Upper lobe of right lung (tissue), 1 donor: ENCODE measurements at regions not wholly inside any gene's neighbourhood (a gene's known extent, or its start where the extent isn't known, plus 50 kb on each side); places are given as distances from the start of the nearest gene placed in this dataset.

Experiments used
- ATAC-seq: fragments of 200-7000 bp; cut with Tn5 transposase; one replicate; pipeline ENCODE4 v1.9.1; 2020; ENCODE audit warnings: mild to moderate bottlenecking, moderate library complexity
- DNase-seq: peaks from one replicate; pipeline ENCODE4 v3.0.0-alpha.2; 2020
- H3K27ac ChIP-seq: fragments of 200-600 bp; one replicate; pipeline ENCODE4 v1.8.0; 2022
- H3K27me3 ChIP-seq: fragments of 200-600 bp; one replicate; pipeline ENCODE4 v1.8.0; 2022; ENCODE audit warnings: mild to moderate bottlenecking
- H3K36me3 ChIP-seq: fragments of 200-600 bp; one replicate; pipeline ENCODE4 v1.8.0; 2022
- H3K4me1 ChIP-seq: fragments of 200-600 bp; one replicate; pipeline ENCODE4 v1.8.0; 2022
- H3K4me3 ChIP-seq: fragments of 200-600 bp; one replicate; pipeline ENCODE4 v1.8.0; 2022; ENCODE audit warnings: mild to moderate bottlenecking
- H3K9me3 ChIP-seq: fragments of 200-600 bp; one replicate; pipeline ENCODE4 v1.8.0; 2022
- intact Hi-C: fragments of 100-400 bp; cut with DNase I; formaldehyde crosslinking; loops from one replicate; pipeline ENCODE4 v1.11.0; 2022
- TF ChIP-seq, protein P1 (sequence below): fragments of 200-600 bp; IDR thresholded peaks from one replicate; pipeline ENCODE4 v1.8.0; 2022; ENCODE audit warnings: antibody characterized with exemption
- donor health status: DM: no; HTN: yes; CAD: no; lungs with severe emphysema.

GRCh38 chrX:4320436-4320947 lies 607.0 kb upstream of the PRKX start:
- Histone ChIP-seq H3K9me3 (no peaks in the 10 kb centered on the region), H3K36me3 (no peaks in the 10 kb centered on the region), H3K27ac (no peak overlapping the region), H3K4me1 (no peaks in the 10 kb centered on the region), H3K27me3 (no peaks in the 10 kb centered on the region), H3K4me3 (no peak overlapping the region)
- DNase-seq (no peak), ATAC-seq (no peak)
- TF ChIP-seq, protein P1, sequence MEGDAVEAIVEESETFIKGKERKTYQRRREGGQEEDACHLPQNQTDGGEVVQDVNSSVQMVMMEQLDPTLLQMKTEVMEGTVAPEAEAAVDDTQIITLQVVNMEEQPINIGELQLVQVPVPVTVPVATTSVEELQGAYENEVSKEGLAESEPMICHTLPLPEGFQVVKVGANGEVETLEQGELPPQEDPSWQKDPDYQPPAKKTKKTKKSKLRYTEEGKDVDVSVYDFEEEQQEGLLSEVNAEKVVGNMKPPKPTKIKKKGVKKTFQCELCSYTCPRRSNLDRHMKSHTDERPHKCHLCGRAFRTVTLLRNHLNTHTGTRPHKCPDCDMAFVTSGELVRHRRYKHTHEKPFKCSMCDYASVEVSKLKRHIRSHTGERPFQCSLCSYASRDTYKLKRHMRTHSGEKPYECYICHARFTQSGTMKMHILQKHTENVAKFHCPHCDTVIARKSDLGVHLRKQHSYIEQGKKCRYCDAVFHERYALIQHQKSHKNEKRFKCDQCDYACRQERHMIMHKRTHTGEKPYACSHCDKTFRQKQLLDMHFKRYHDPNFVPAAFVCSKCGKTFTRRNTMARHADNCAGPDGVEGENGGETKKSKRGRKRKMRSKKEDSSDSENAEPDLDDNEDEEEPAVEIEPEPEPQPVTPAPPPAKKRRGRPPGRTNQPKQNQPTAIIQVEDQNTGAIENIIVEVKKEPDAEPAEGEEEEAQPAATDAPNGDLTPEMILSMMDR: no peak
- intact Hi-C loops: no loop called here

DNA sequence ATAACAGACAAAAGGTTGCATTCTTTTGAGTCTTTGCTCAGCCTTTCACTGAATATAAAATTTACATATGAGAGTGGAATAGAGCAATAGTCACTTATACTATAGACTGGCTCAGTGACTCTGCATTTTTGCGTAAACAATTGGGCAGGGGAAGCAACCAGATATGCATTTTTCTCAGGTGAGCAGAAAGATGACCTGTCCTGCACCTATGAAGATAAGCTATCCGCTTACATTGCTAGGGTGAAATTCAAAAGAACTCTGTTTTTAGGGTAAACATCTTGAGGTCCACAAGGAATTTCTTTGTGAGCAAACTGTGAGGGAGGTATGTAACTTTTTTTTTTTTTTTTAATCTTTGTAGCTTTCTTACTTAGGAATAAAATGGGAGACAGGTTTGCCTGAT lies 602.4 kb upstream of the PRKX start:
- intact Hi-C loops: no loop called here
- ATAC-seq: no peak
- TF ChIP-seq, protein P1: no peak
- Histone ChIP-seq H3K36me3 (no peaks in the 10 kb centered on the region), H3K9me3 (no peaks in the 10 kb centered on the region), H3K4me1 (no peaks in the 10 kb centered on the region), H3K27me3 (no peaks in the 10 kb centered on the region), H3K27ac (no peak overlapping the region), H3K4me3 (no peak overlapping the region)
- DNase-seq: no peak

GRCh38 chrX:4314586-4314985 lies 601.1 kb upstream of the PRKX start:
- ATAC-seq: no peak
- H3K4me1 ChIP-seq: no peaks in the 10 kb centered on the region
- intact Hi-C loops: no loop called here

GRCh38 chrX:4277122-4277521 lies 563.7 kb upstream of the PRKX start:
- H3K27me3 ChIP-seq: no peaks in the 10 kb centered on the region
- H3K9me3 ChIP-seq: no peaks in the 10 kb centered on the region
- no peaks in the 10 kb centered on the region for H3K4me1 ChIP-seq
- DNase-seq: no peak
- TF ChIP-seq, protein P1: no peak
- no peak overlapping the region for H3K27ac ChIP-seq
- H3K36me3 ChIP-seq: no peaks in the 10 kb centered on the region
- no peak for ATAC-seq
- no peak overlapping the region for H3K4me3 ChIP-seq
- intact Hi-C loops: no loop called here

More at GRCh38 chrX:4314586-4314985, 601.1 kb upstream of the PRKX start:
- no peaks in the 10 kb centered on the region for H3K9me3 ChIP-seq
- TF ChIP-seq, protein P1: no peak
- no peak overlapping the region for H3K27ac ChIP-seq
- no peaks in the 10 kb centered on the region for H3K36me3 ChIP-seq
- no peak overlapping the region for H3K4me3 ChIP-seq
- no peaks in the 10 kb centered on the region for H3K27me3 ChIP-seq
- no peak for DNase-seq

GRCh38 chrX:4268676-4269075 lies 555.2 kb upstream of the PRKX start:
- DNase-seq (no peak), ATAC-seq (no peak)
- H3K9me3 ChIP-seq: no peaks in the 10 kb centered on the region
- H3K27me3 ChIP-seq: no peaks in the 10 kb centered on the region
- H3K4me1 ChIP-seq: no peaks in the 10 kb centered on the region
- H3K4me3 ChIP-seq: no peak overlapping the region
- TF ChIP-seq, protein P1: no peak
- H3K36me3 ChIP-seq: no peaks in the 10 kb centered on the region
- intact Hi-C loops: no loop called here
- H3K27ac ChIP-seq: no peak overlapping the region

DNA sequence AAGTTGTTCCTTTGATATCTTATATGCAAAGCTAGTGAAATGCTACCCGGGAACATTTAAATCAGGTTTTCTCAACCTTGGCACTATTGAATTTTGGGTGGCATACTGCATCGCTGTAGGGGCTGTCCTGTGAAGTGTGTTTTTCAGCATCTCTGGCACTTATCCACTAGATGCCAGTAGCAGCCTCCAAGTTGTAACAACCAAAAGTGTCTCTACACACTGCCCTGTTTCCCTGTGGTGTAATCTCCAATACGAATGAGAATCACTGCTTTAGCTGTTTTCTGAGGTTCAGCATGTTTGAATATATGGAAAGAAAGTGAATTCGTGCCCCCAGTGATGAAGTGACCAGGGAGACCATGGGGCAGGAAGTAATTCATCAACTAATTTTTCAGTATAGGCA lies 551.6 kb upstream of the PRKX start:
- Histone ChIP-seq H3K4me1 (no peaks in the 10 kb centered on the region), H3K27ac (no peak overlapping the region), H3K36me3 (no peaks in the 10 kb centered on the region), H3K9me3 (no peaks in the 10 kb centered on the region), H3K4me3 (no peak overlapping the region), H3K27me3 (no peaks in the 10 kb centered on the region)
- TF ChIP-seq, protein P1: no peak
- no peak for ATAC-seq
- intact Hi-C loops: no loop called here
- DNase-seq: no peak
